Right atrium auricular region (tissue), 2 donors: ENCODE measurements at regions not wholly inside any gene's neighbourhood (a gene's known extent, or its start where the extent isn't known, plus 50 kb on each side); places are given as distances from the start of the nearest gene placed in this dataset.

ENCODE experiments used
- DNase-seq: peaks from one replicate; pipeline ENCODE4 v3.0.0-alpha.2; 2019; ENCODE audit warnings: low spot score
- H3K27ac ChIP-seq, 2 donors: fragments of 200-600 bp; sonication (generic); 1 replicate in 1 of 2; 2 replicates in 1 of 2; pipeline ENCODE4 v1.5.1; 2016 to 2019
- H3K27me3 ChIP-seq, 2 donors: fragments of 200-600 bp; sonication (generic); one replicate each; pipeline versions ENCODE4 v1.5.1 to v1.6.0; 2017 to 2019
- H3K36me3 ChIP-seq: fragments of 200-600 bp; sonication (generic); one replicate; pipeline ENCODE4 v1.5.1; 2016
- H3K4me1 ChIP-seq, 2 donors: fragments of 200-600 bp; sonication (generic); one replicate each; pipeline versions ENCODE4 v1.5.1 to v1.6.0; 2017 to 2019
- H3K4me3 ChIP-seq, 2 donors: fragments of 200-600 bp; sonication (generic); 1 replicate in 1 of 2; 2 replicates in 1 of 2; pipeline ENCODE4 v1.5.1; 2017 to 2019; ENCODE audit warnings: mild to moderate bottlenecking in 1 of 2, moderate library complexity in 1 of 2
- H3K9me3 ChIP-seq, 2 donors: fragments of 200-600 bp; sonication (generic); one replicate each; pipeline ENCODE4 v1.5.1; 2019
- CTCF ChIP-seq, 2 donors: fragments of 200-600 bp; sonication (generic); IDR thresholded peaks; one replicate each; pipeline ENCODE4 v1.5.1; 2019; ENCODE audit warnings: antibody characterized with exemption in 2 of 2

DNA sequence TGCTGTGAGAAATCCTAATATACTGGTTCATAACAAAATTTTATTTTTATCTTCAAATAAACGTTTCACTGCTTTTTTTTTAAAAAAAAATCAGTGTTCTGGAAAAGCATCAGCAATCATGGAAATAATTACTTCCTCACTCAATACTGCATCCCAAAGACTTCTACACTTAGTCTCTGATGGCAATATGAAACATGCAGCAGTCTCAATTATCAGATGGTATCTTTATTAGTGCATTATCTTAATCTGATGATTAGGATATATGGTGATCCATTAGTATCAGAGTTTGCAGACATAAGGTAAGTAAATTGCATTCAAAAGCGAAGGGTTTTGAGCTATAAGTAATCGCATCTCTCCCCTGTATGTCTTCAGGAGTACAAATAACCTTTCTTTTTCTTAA is 218.3 kb upstream of the EDNRB start:
- Histone ChIP-seq H3K4me1 (no peaks in the 10 kb centered on the region), H3K27ac (no peak overlapping the region), H3K27me3 (no peaks in the 10 kb centered on the region), H3K9me3 (no peaks in the 10 kb centered on the region), H3K4me3 (no peak overlapping the region), H3K36me3 (no peaks in the 10 kb centered on the region)
- TF ChIP-seq CTCF (IDR thresholded peaks at IDR 0.05) = no peak
- no peak for DNase-seq

DNA sequence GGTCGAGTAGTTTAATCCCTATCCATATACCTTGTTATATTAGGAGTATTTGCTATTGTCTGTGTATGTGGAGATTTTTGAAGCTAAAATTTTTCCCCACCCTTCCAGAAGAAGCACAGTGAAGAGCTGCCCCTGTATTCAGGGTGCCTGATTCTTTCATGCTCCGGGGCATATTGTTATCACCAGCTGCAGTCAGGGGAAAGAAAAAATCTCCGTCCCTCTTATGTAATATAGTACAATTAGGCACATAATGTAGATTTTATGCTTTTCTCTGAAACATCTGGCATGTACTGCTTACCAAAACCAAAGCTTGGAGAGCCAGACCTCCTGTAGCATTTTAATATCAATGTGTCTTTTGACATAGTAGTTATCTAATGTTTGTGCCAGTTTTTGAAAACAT is 214.9 kb upstream of the EDNRB start:
- H3K4me3 ChIP-seq = no peak overlapping the region
- no peaks in the 10 kb centered on the region for H3K27me3 ChIP-seq

GRCh38 chr13:78131811-78132210 is 213.2 kb upstream of the EDNRB start:
- H3K4me1 ChIP-seq = no peaks in the 10 kb centered on the region
- no peak overlapping the region for H3K4me3 ChIP-seq
- no peak for TF ChIP-seq CTCF (IDR thresholded peaks at IDR 0.05)

More for the DNA sequence above, 214.9 kb upstream of the EDNRB start:
- no peak overlapping the region for H3K27ac ChIP-seq
- TF ChIP-seq CTCF (IDR thresholded peaks at IDR 0.05) = no peak
- H3K36me3 ChIP-seq = no peaks in the 10 kb centered on the region
- no peak for DNase-seq
- no peaks in the 10 kb centered on the region for H3K9me3 ChIP-seq
- H3K4me1 ChIP-seq = no peaks in the 10 kb centered on the region

GRCh38 chr13:78131346-78131745 is 212.7 kb upstream of the EDNRB start:
- Histone ChIP-seq H3K36me3 (no peaks in the 10 kb centered on the region), H3K4me3 (no peak overlapping the region), H3K4me1 (no peaks in the 10 kb centered on the region), H3K27me3 (no peaks in the 10 kb centered on the region), H3K27ac (no peak overlapping the region), H3K9me3 (no peaks in the 10 kb centered on the region)
- no peak for DNase-seq
- no peak for TF ChIP-seq CTCF (IDR thresholded peaks at IDR 0.05)

More at GRCh38 chr13:78131811-78132210, 213.2 kb upstream of the EDNRB start:
- H3K36me3 ChIP-seq = no peaks in the 10 kb centered on the region
- no peak overlapping the region for H3K27ac ChIP-seq
- H3K9me3 ChIP-seq = no peaks in the 10 kb centered on the region
- no peaks in the 10 kb centered on the region for H3K27me3 ChIP-seq
- no peak for DNase-seq

DNA sequence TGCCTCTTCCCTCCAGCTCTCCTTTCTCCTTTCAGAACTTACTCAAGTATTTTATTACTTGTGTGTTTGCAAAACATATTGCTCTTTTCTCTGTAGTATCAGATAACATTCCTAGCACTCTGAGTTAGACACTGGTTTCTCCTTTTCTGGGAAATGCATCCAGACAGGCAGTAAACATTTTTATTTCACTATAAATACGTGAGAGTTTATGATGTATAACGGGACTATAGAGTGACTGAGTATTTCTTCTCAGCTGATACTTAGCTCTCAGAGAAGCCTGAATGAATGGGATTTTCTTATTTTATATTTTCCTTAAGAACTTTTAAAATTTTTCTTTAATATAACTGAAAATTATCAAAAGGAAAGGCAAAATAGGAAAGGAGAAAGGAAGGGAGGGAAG is 211.2 kb upstream of the EDNRB start:
- H3K27me3 ChIP-seq = no peaks in the 10 kb centered on the region
- H3K9me3 ChIP-seq = no peaks in the 10 kb centered on the region
- H3K36me3 ChIP-seq = no peaks in the 10 kb centered on the region
- no peak overlapping the region for H3K4me3 ChIP-seq
- no peak for DNase-seq
- no peaks in the 10 kb centered on the region for H3K4me1 ChIP-seq
- no peak overlapping the region for H3K27ac ChIP-seq
- TF ChIP-seq CTCF (IDR thresholded peaks at IDR 0.05) = no peak

DNA sequence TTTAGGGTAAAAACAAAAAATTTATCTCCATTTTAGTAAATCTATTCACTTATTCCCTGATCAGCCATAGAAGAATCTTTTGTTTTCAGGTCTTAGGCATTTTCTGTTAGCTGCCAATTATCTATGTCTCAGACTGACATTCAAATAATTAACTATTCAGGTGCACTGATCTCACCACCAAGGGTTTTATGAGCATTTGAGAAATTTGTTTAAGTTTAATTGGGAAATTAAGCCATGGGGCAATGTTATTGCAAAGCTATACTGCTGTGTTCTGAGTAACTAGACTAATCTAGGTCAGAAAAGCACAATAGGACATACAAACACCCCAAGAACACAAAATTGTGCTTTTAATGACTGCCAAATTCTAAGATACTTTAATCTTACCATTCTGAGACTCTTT is 210.7 kb upstream of the EDNRB start:
- H3K4me1 ChIP-seq = no peaks in the 10 kb centered on the region
- no peaks in the 10 kb centered on the region for H3K36me3 ChIP-seq
- H3K4me3 ChIP-seq = no peak overlapping the region
- no peaks in the 10 kb centered on the region for H3K9me3 ChIP-seq
- no peak for TF ChIP-seq CTCF (IDR thresholded peaks at IDR 0.05)
- DNase-seq = no peak
- no peak overlapping the region for H3K27ac ChIP-seq
- H3K27me3 ChIP-seq = no peaks in the 10 kb centered on the region
